ENCODE measurements at regions not wholly inside any gene's neighbourhood (a gene's known extent, or its start where the extent isn't known, plus 50 kb on each side); places are given as distances from the start of the nearest gene placed in this dataset.

- Histone ChIP-seq H3K9me2 (ENCODE audit: insufficient read depth) (no peaks in the 10 kb centered on the region), H3K27ac (ENCODE audit: low read depth, low read length) (no peak overlapping the region), H3K4me2 (ENCODE audit: low read length) (no peak overlapping the region), H3K36me3 (ENCODE audit: control insufficient read depth in 1 of 2, insufficient read depth in 2 of 2, low read length in 2 of 2) (no peaks in the 10 kb centered on the region), H4K20me1 (ENCODE audit: insufficient read depth) (no peaks in the 10 kb centered on the region), H2AFZ (ENCODE audit: low read depth, low read length, poor library complexity, severe bottlenecking) (no peak overlapping the region), H3K4me1 (ENCODE audit: control insufficient read depth in 1 of 2, insufficient read depth in 2 of 2, low read length in 2 of 2) (no peaks in the 10 kb centered on the region), H3K79me2 (ENCODE audit: insufficient read depth, low read length) (no peaks in the 10 kb centered on the region), H3K27me3 (ENCODE audit: insufficient read depth, low read length) (no peaks in the 10 kb centered on the region), H3K9me3 (ENCODE audit: control insufficient read depth in 1 of 2, insufficient read depth in 1 of 2, low read depth in 1 of 2, low read length in 2 of 2) (peaks cover 0 to 4% of the 10 kb centered on the region in 2 experiments; a peak in 1 of 4 replicates), H3K9ac (ENCODE audit: low read length) (no peak overlapping the region), H3K4me3 (replicated peaks in 1 of 2; ENCODE audit: low read depth in 1 of 2, low read length in 2 of 2) (no peak overlapping the region)
- BruUV-seq (replicated peaks): no TSS peak
- ChIA-PET CTCF (no interaction called here), RAD21 (ENCODE audit: low non-redundant PET in 1 of 2, low total read pairs in 2 of 2, uncharacterized antibody in 2 of 2, unreplicated experiment in 2 of 2) (no interaction called here), POLR2A (no interaction called here)
- no peak for ATAC-seq
- TF ChIP-seq TCF7L2 (IDR thresholded peaks at IDR 0.05; ENCODE audit: borderline replicate concordance, extremely low read depth, insufficient read depth, insufficient read length) (no peak), POLR2AphosphoS5 (IDR thresholded peaks at IDR 0.05; ENCODE audit: low read depth, low read length) (no peak)
- DNase-seq (ENCODE audit: low read depth, low spot score): no peak
- intact Hi-C loops (cut with micrococcal nuclease): no loop called here
These were observed 236.6 kb upstream of the TLE3 start for GRCh38 chr15:70334286-70334685.

DNA sequence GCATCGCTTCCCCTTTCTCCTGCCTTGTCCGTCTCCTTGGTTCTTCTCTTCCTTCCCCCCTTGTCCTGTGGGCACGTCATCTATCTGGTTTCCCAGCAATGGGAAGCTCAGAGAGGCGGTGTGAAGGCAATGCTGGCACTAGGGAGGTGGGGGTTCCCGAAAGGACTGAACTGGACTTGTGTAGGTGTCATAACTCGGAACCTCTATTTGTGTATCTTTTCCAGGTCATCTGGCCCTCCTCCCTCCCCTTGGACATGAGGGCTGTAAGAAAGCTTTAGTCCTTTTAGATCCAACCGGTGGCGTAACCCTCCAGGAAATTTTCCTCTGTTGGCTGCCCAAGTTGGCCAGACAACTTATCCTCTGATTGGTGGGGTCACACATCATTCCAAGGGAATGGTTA is 231.5 kb upstream of the TLE3 start:
- intact Hi-C loops (cut with micrococcal nuclease): no loop called here
- H2AFZ ChIP-seq (ENCODE audit: low read depth, low read length, poor library complexity, severe bottlenecking): no peak overlapping the region
- CTCF ChIA-PET: no interaction called here
- H3K36me3 ChIP-seq (ENCODE audit: control insufficient read depth in 1 of 2, insufficient read depth in 2 of 2, low read length in 2 of 2): no peaks in the 10 kb centered on the region
- H3K4me3 ChIP-seq (replicated peaks in 1 of 2; ENCODE audit: low read depth in 1 of 2, low read length in 2 of 2): no peak overlapping the region
- DNase-seq (ENCODE audit: low read depth, low spot score): no peak
- no TSS peak for BruUV-seq (replicated peaks)
- TF ChIP-seq EGR1 (IDR thresholded peaks at IDR 0.05; ENCODE audit: low read depth) (no peak), FOSL1 (IDR thresholded peaks at IDR 0.05; ENCODE audit: low read depth) (no peak), CBX3 (IDR thresholded peaks at IDR 0.05; ENCODE audit: low read depth) (no peak), CEBPB (IDR thresholded peaks at IDR 0.05; ENCODE audit: low read depth) (no peak), TCF7L2 (IDR thresholded peaks at IDR 0.05; ENCODE audit: borderline replicate concordance, extremely low read depth, insufficient read depth, insufficient read length) (no peak)
- TF ChIP-seq, protein P1, sequence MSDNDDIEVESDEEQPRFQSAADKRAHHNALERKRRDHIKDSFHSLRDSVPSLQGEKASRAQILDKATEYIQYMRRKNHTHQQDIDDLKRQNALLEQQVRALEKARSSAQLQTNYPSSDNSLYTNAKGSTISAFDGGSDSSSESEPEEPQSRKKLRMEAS (IDR thresholded peaks at IDR 0.05): no peak
- TF ChIP-seq, protein P2, sequence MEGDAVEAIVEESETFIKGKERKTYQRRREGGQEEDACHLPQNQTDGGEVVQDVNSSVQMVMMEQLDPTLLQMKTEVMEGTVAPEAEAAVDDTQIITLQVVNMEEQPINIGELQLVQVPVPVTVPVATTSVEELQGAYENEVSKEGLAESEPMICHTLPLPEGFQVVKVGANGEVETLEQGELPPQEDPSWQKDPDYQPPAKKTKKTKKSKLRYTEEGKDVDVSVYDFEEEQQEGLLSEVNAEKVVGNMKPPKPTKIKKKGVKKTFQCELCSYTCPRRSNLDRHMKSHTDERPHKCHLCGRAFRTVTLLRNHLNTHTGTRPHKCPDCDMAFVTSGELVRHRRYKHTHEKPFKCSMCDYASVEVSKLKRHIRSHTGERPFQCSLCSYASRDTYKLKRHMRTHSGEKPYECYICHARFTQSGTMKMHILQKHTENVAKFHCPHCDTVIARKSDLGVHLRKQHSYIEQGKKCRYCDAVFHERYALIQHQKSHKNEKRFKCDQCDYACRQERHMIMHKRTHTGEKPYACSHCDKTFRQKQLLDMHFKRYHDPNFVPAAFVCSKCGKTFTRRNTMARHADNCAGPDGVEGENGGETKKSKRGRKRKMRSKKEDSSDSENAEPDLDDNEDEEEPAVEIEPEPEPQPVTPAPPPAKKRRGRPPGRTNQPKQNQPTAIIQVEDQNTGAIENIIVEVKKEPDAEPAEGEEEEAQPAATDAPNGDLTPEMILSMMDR (IDR thresholded peaks at IDR 0.05 in 2 of 3, conservative IDR thresholded peaks at IDR 0.05 in 1 of 3; ENCODE audit: borderline replicate concordance in 1 of 3, insufficient read depth in 1 of 3, low read depth in 2 of 3, low read length in 2 of 3): no peak
- H3K4me2 ChIP-seq (ENCODE audit: low read length): no peak overlapping the region
- RAD21 ChIA-PET (ENCODE audit: low non-redundant PET in 1 of 2, low total read pairs in 2 of 2, uncharacterized antibody in 2 of 2, unreplicated experiment in 2 of 2): no interaction called here
- H3K27me3 ChIP-seq (ENCODE audit: insufficient read depth, low read length): no peaks in the 10 kb centered on the region; the same call in 1 of the 2 replicates
- no peaks in the 10 kb centered on the region for H3K9me2 ChIP-seq (ENCODE audit: insufficient read depth)
- POLR2A ChIA-PET: no interaction called here
- no peak for ATAC-seq
- H3K27ac ChIP-seq (ENCODE audit: low read depth, low read length): no peak overlapping the region
- H3K9ac ChIP-seq (ENCODE audit: low read length): no peak overlapping the region
- H3K4me1 ChIP-seq (ENCODE audit: control insufficient read depth in 1 of 2, insufficient read depth in 2 of 2, low read length in 2 of 2): no peaks in the 10 kb centered on the region
- H3K9me3 ChIP-seq (ENCODE audit: control insufficient read depth in 1 of 2, insufficient read depth in 1 of 2, low read depth in 1 of 2, low read length in 2 of 2): no peaks in the 10 kb centered on the region; a peak in 1 of 4 replicates
- no peaks in the 10 kb centered on the region for H3K79me2 ChIP-seq (ENCODE audit: insufficient read depth, low read length)
- H4K20me1 ChIP-seq (ENCODE audit: insufficient read depth): no peaks in the 10 kb centered on the region
